Dermis microvascular lymphatic vessel endothelial cell (primary cell): ENCODE measurements at regions not wholly inside any gene's neighbourhood (a gene's known extent, or its start where the extent isn't known, plus 50 kb on each side); places are given as distances from the start of the nearest gene placed in this dataset.
A peak's percentile ranks its signal among the peaks of the same experiment; 100 is the strongest.
"Not testable (repeated sequence)": the region's sequence is repeated elsewhere in the genome, so short reads cannot be mapped to it uniquely, and the experiment has no call there.

Source experiments
- DNase-seq, 2 donors: peaks; one replicate each; pipeline versions ENCODE4 v3.0.0 to v3.0.0-alpha.2; 2010; ENCODE audit warnings: low read depth in 2 of 2

GRCh38 chr9:19938990-19939733 is 150.3 kb upstream of the SLC24A2 start:
- DNase-seq, result no peak

GRCh38 chr9:19937121-19937520 is 148.3 kb upstream of the SLC24A2 start:
- no peak for DNase-seq

GRCh38 chr9:19936598-19936997 is 147.8 kb upstream of the SLC24A2 start:
- DNase-seq, result no peak

- DNase-seq, result no peak
These were observed 146.6 kb upstream of the SLC24A2 start for GRCh38 chr9:19935422-19935821.

- peak in 1 of 2 donors; percentile 52 for DNase-seq
These were observed 145.5 kb upstream of the SLC24A2 start for GRCh38 chr9:19934301-19934871.

GRCh38 chr9:19931098-19931890 is 142.5 kb upstream of the SLC24A2 start:
- no peak for DNase-seq

GRCh38 chr9:19927560-19927959 is 138.7 kb upstream of the SLC24A2 start:
- DNase-seq, result no peak

- DNase-seq, result no peak
These were observed 137.9 kb upstream of the SLC24A2 start for GRCh38 chr9:19926774-19927173.

GRCh38 chr9:19925674-19926503 is 137.1 kb upstream of the SLC24A2 start:
- peak; percentile 51 to 76 for DNase-seq

- no peak for DNase-seq
These were observed 135.2 kb upstream of the SLC24A2 start for GRCh38 chr9:19924080-19924479.

- peak in 1 of 2 donors; percentile 47 for DNase-seq
These were observed 133.8 kb upstream of the SLC24A2 start for GRCh38 chr9:19922476-19923118.

GRCh38 chr9:19920401-19920800 is 131.6 kb upstream of the SLC24A2 start:
- no peak for DNase-seq

- DNase-seq, result no peak
These were observed 129.8 kb upstream of the SLC24A2 start for GRCh38 chr9:19918630-19919029.

GRCh38 chr9:19914044-19914443 is 125.2 kb upstream of the SLC24A2 start:
- DNase-seq, result no peak

GRCh38 chr9:19913151-19913550 is 124.3 kb upstream of the SLC24A2 start:
- DNase-seq, result no peak

- no peak for DNase-seq
These were observed 114.2 kb upstream of the SLC24A2 start for GRCh38 chr9:19903076-19903475.

GRCh38 chr9:19901586-19901985 is 112.7 kb upstream of the SLC24A2 start:
- no peak for DNase-seq

GRCh38 chr9:19896161-19896560 is 107.3 kb upstream of the SLC24A2 start:
- no peak for DNase-seq

- not testable (repeated sequence) for DNase-seq
These were observed 106.7 kb upstream of the SLC24A2 start for GRCh38 chr9:19895578-19895977.

- no peak for DNase-seq
These were observed 106.2 kb upstream of the SLC24A2 start for GRCh38 chr9:19895006-19895405.

GRCh38 chr9:19885608-19886007 is 96.8 kb upstream of the SLC24A2 start:
- DNase-seq, result no peak
